Stimulated activated CD4-positive, alpha-beta T cell treated with anti-CD3 and anti-CD28 coated beads, Interleukin-2, amount 100 ng/mL, for 48 hours (primary cell): ENCODE measurements at regions not wholly inside any gene's neighbourhood (a gene's known extent, or its start where the extent isn't known, plus 50 kb on each side); places are given as distances from the start of the nearest gene placed in this dataset.

Source experiments
- DNase-seq, 2 donors: peaks; one replicate each; pipeline ENCODE4 v3.0.0-alpha.2; 2020

DNA sequence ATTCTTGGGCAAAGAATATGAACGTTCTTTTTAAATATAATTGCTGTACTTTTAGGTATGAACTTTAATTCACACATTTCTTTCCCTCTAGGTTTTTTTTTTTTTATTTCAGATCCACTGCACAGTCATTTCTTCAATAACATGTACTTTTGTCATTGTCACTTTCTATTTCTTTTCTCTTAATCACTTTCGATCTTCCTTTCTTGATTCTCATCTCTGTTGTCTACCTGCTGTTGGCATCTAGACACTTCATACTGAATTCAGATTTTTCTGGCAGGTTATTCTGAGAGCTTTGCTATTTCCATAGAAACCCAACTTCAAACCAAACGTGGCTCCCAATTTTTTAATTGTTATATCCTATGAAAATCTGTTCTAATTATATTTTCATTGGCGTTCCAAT lies 211.7 kb upstream of the KLF6 start:
- no peak for DNase-seq

DNA sequence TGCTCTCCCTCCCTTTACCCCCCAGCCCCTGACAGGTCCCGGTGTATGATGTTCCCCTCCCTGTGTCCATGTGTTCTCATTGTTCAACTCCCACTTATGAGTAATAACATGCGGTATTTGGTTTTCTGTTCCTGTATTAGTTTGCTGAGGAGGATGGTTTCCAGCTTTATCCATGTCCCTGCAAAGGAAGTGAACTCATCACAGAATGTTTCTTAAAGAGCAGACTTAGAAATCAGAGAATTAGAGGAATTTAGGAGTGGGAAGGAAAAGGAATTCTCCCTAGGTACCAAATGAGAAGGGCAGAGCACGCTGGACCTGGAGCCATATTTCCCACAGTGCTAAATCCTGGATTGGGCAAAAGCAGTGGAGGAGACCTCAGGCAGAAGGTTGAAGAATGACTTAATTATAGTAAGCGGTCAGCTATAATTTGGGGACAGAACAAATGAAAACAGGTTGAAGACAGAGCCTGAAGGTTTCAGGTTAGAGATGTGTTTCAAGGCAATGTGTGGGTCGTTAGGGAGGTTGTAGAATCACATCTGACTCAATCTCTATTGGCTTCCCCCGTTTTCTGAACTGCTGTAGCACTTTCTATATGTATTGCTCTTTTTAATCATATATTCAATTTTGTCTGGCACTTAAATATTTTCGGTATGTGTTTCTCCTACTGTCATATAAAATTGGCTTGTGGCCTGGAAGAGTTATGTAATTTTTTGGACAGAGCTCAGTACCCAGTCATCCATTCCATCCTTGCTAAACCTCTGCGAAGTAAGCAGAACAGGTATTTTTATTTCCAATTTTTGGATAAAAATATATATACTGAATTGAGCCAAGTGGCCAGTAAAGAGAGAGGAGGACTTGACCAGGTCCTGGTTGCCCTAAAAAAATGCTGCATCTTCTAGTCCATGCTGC lies 210.5 kb upstream of the KLF6 start:
- DNase-seq = no peak

DNA sequence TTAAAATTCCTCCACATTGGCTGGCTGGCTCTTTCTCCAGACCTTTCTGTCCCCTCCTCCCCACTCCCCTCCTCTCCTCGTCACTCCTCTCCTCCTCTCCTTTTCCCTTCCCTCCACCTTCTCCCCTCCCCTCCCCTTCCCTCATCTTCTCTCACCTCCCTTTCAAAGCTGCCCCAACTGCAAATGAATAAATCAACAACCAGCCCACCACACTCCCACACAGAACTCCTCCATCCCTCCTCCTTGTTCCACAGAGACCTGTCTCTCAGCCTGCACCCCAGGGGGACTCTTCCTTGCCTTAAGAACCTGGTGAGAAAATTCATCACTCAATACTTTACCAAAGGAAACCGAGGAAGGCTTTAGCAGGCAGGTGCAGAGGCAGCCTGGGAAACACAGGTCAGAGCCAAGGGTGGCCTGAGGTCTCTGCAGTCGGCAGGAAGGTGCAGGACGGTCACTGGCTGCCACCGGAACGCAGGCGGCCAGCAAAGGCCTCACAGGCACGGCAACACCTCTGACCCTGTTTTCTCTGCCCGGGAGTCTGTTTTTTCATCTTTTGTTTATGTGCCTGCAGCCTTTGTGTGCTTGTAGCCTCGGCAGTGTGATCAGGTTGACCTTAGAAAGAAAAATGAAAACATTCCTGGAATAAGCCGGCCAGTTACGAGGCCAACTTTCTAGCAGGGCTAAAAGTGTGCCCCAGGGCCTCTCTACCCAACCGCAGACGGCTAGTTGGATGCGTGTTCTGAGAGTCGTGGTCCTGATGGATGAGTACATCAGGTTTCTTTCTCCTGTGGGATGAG lies 207.6 kb upstream of the KLF6 start:
- no peak for DNase-seq

DNA sequence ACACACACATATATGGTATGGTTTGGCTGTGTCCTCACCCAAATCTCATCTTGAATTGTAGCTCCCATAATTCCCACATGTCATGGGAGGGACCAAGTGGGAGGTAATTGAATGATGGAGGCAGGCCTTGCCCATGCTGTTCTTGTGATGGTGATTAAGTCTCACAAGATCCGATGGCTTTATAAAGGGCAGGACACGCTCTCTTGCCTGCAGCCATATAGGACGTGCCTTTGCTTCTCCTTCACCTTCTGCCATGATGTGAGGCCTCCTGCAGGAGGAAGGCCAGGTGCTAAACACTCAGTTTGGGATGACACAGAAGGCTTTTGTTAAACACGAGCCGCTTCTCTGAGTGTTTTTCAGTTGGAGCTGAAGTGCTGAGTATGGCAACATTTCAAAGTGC lies 205.3 kb upstream of the KLF6 start:
- no peak for DNase-seq

- DNase-seq = no peak
Measured at GRCh38 chr10:3987143-3987974, 202.3 kb upstream of the KLF6 start.

DNA sequence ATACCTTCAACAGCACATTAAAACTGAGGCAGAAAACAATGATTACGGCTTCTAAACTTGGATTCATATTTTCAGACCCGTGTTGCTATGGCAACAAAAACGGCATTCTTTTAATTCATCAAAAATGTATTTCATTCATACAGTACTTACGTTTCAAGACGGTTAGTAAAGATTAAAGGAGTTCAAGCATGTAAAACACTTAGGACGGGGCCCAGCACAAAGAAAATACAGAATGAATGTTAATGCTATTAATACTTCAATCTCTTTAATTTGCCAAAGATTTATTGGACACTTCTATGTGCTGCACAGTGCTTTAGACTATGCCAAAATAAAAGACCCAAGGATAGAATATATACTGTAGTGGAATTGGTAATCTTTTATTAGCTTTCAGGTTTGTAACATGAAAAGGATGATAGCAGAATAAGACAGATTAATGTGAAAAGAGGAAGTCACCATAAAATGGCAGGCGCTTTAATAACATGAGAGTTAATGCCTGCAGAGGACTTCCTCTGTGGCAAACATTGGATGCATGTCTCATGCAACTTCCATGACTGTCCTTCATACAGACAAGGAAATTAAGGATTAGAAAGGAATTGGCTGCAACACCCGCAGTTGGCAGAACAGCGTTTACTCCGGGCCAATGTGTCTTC lies 201.6 kb upstream of the KLF6 start:
- DNase-seq = no peak

GRCh38 chr10:3982746-3983442 lies 197.9 kb upstream of the KLF6 start:
- DNase-seq = no peak

DNA sequence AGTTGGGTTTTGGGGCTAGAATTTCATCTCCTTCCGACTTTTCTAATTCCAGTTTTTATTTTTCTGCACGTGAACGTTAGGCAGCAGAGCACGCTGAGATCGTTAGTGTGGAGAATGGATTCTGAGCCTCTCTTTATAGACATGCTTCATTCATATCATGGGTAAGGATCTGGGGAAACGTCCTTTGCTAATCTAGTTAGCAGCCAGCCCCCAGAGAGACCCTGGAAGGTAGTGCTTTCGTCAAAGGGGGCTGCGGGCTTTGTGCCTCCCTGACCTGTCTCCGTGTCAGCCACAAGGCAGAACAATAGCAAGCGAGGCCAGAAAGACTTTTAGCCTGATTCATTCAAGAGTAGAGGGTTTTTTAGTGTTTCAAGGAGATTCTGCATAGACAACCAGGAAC lies 196.3 kb upstream of the KLF6 start:
- no peak for DNase-seq

DNA sequence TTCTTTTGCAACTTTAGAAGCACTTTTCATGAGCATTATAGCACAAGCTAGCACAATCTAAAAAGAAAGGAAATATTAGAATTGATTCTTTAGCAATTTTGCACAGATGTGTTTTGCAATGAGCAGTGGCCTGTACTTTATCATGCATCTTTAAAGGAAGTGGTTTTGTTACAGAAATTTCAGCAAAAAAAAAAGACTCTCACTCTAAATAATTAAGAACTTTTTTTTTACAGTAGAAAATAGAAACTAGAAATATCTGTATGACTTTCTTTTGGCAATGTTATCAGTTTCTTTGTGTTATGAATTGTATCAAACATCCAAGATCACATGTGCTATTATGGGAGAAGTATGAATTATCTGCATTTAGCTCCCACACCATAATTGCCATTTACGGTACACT lies 195.7 kb upstream of the KLF6 start:
- DNase-seq = no peak

GRCh38 chr10:3980144-3980543 lies 195.1 kb upstream of the KLF6 start:
- no peak for DNase-seq

- no peak for DNase-seq
Measured at GRCh38 chr10:3978761-3979160, 193.8 kb upstream of the KLF6 start.

GRCh38 chr10:3978174-3978573 lies 193.2 kb upstream of the KLF6 start:
- no peak for DNase-seq

GRCh38 chr10:3977761-3978160 lies 192.8 kb upstream of the KLF6 start:
- DNase-seq = no peak

DNA sequence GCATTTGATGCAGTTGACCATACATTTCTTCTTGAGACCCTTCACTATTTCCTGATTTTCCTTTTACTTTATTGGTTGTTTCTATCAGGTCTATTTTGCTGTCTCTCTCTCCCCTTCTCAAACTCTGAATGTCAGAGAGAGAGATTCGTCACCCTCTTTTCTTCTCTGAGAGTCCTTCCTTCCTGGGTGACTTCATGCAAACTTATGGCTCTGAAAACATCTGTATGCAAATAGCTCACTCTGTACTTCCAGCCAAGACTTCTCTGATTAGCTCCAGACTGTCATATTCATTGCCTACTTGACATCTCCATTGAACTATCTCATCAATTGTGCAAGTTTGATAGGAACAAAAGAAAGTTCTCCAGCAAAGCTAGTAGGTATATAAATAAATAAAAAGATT lies 191.7 kb upstream of the KLF6 start:
- DNase-seq = no peak

DNA sequence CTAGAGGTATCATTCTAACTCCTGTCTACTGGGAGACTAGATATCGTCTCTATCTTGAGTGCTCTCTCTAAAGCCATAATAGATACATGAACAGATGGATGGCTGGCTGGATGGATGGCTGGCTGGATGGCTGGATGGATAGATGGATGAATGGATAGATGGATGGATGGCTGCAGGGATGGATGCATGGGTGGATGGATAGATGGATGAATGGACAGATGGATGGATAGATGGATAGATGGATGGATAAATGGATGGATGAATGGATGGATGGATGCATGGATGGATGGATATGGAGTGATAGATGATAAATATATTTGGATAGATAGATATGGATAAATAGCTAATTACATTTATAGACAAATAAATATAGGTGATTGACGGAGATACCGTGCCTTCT lies 191.2 kb upstream of the KLF6 start:
- DNase-seq = no peak

DNA sequence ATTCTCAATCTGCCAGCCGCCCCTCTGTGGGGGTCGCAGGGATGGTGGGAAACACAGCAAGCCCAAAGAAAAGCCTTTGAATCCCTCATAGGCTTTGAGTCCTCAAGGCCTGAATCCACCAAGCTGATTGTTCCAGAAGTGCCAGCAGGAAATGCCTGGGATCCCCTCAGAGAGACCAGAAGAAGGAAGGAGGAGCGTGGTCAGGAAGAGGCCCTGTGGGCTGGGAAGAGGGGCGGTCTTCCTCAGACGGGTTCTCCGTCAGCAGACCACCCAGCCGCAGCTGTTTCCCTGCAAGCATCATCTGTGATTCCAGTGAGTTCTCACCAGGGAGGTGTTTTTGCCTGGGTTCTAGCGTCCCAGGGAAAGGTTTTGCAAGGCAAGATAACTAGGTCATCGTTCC lies 190.0 kb upstream of the KLF6 start:
- no peak for DNase-seq

- DNase-seq = peak in 1 of 2 donors; percentile 26
Measured at GRCh38 chr10:3972460-3973301, 187.7 kb upstream of the KLF6 start.

GRCh38 chr10:3971713-3972112 lies 186.7 kb upstream of the KLF6 start:
- no peak for DNase-seq

DNA sequence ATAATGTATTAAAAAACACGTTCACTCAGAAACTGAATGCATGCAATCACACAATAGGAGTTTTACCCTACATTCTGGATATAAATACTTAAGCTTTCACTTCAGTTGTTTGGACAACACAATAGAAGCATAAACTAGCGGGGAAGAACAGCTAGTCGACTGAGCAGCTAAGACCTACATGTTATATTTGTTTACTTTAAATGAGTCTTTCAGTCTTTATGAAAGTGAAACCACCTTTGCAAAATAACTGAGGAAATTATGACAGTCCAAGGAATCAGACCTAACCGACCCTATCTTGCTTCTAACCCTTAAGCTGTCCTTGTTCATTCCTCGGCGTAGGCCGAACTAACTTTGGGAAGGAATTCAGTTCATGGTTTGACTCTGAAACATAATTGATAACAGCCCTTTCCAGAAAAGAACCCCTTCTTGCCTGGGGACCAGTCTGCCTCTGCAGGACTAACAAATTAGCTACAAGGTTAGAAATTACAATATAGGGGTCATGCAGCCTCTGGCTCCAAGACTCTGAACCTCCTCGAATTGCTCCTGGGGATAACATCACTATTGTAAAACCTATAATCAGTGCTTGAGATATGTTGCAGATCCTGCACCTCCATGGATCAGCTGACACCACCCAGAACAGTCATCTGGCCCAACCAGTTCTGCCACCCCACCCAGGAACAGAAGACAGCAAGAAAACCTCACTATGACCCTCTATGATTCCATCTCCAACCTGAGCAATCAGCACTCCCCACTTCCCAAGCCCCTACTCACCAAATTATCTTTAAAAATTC lies 185.1 kb upstream of the KLF6 start:
- no peak for DNase-seq

- no peak for DNase-seq
Measured at GRCh38 chr10:3968727-3969126, 183.7 kb upstream of the KLF6 start.
